ENCODE measurements at regions not wholly inside any gene's neighbourhood (a gene's known extent, or its start where the extent isn't known, plus 50 kb on each side); places are given as distances from the start of the nearest gene placed in this dataset.

DNA sequence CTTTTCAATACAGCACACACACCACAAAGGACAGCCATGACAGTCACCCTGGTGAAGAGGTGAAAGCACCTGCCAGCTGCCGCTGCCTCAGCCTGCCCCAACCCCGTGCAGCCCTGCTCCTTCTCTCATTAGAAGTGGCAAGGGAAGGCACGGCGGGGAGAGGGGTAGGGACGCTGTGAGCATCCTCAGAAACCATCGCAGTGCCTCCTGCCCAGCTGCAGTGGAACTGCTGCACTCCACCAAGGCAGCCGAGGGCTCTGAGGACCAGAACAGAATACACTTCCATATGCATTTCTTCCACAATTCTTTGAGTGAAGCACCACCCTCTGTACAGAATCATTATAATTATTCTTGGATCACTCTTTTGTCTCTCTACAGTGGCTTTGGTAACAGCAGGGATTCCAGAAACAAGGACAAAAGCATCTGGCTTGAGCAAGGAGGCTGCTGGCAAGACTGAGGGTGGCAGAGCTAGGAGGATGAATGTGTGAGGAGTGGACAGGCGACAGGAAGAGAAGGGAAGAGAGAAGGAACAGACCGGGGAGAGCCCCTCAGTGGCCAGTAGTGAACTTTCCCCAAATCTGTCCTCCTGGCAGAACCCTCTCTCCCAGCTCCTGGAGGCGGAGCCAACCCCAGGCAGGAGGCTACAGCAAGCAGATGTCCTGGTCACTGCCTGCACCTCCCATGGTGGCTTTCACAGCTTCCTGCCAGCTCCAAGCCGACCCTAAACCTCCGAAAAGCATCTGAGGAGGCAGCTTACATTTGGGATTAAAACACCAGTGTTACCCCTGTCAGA lies 73.2 kb downstream of the MTNR1A start:
- H3K4me3 ChIP-seq (replicated peaks; ENCODE audit: low read depth, low read length), result no peak overlapping the region
- TF ChIP-seq, protein P1, sequence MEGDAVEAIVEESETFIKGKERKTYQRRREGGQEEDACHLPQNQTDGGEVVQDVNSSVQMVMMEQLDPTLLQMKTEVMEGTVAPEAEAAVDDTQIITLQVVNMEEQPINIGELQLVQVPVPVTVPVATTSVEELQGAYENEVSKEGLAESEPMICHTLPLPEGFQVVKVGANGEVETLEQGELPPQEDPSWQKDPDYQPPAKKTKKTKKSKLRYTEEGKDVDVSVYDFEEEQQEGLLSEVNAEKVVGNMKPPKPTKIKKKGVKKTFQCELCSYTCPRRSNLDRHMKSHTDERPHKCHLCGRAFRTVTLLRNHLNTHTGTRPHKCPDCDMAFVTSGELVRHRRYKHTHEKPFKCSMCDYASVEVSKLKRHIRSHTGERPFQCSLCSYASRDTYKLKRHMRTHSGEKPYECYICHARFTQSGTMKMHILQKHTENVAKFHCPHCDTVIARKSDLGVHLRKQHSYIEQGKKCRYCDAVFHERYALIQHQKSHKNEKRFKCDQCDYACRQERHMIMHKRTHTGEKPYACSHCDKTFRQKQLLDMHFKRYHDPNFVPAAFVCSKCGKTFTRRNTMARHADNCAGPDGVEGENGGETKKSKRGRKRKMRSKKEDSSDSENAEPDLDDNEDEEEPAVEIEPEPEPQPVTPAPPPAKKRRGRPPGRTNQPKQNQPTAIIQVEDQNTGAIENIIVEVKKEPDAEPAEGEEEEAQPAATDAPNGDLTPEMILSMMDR (IDR thresholded peaks at IDR 0.05; ENCODE audit: low read depth, low read length, missing control alignments), result no peak
- DNase-seq (ENCODE audit: extremely low read depth, low read depth), result no peak

DNA sequence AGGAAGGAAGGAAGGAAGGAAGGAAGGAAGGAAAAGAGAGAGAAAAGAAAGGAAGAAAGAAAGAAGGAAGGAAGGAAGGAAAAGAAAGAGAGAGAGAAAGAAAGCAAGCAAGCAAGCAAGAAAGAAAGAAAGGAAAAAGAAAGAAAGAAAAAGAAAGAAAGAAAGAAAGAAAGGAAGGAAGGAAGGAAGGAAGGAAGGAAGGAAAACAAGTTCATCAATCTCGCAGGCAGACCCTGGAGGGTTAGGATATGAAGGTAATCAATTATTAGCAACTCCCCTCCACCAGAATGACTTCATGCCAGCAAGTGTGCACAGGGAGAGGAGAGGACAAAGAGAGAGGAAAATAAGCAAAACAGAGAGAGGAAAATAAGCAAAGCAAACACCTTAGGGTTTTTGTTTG lies 80.2 kb downstream of the MTNR1A start:
- DNase-seq (ENCODE audit: extremely low read depth, low read depth), result no peak
- no peak overlapping the region for H3K4me3 ChIP-seq (replicated peaks; ENCODE audit: low read depth, low read length)
- TF ChIP-seq, protein P1 (IDR thresholded peaks at IDR 0.05; ENCODE audit: low read depth, low read length, missing control alignments), result no peak

DNA sequence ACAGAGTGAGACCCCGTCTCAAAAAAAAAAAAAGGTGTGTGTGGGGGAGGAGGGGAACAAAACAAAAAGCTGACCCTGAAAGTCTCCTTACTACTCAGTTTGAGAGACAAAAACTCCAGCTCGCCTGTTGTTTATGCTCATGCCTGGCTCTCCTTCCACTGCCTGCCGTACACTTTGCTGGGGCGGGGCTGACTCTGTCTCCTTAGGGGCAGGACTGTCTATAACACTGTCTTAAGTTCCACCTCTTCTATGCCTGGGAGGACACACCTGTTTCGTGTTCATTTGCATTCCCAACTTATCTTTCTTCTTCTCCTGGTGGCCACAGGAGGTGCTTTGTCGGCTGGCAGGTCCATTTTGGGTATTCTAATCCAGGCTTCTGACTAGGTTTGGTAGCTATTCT lies 81.4 kb downstream of the MTNR1A start:
- TF ChIP-seq, protein P1 (IDR thresholded peaks at IDR 0.05; ENCODE audit: low read depth, low read length, missing control alignments), result no peak
- no peak for DNase-seq (ENCODE audit: extremely low read depth, low read depth)
- no peak overlapping the region for H3K4me3 ChIP-seq (replicated peaks; ENCODE audit: low read depth, low read length)

DNA sequence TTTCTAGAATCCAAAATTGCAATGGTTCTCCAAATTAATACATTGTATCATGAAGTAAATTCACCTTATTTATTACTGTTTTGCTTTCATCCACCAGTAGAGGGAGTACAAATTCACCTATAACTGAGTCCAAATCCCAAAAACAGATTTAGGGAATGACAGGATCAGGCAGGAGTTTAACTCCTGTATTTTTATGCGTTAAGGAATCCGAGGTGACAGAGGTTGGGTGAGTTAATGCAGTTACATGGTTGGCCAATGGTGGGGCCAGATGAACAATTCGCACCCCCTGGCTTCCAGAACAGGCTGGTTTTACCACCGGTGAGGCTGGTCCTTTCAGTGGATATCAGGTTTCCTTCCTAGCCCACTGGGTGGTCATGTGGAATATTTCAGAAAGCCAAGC lies 82.4 kb downstream of the MTNR1A start:
- H3K4me3 ChIP-seq (replicated peaks; ENCODE audit: low read depth, low read length), result no peak overlapping the region
- DNase-seq (ENCODE audit: extremely low read depth, low read depth), result peak; percentile 17
- TF ChIP-seq, protein P1 (IDR thresholded peaks at IDR 0.05; ENCODE audit: low read depth, low read length, missing control alignments), result peak; percentile 51

DNA sequence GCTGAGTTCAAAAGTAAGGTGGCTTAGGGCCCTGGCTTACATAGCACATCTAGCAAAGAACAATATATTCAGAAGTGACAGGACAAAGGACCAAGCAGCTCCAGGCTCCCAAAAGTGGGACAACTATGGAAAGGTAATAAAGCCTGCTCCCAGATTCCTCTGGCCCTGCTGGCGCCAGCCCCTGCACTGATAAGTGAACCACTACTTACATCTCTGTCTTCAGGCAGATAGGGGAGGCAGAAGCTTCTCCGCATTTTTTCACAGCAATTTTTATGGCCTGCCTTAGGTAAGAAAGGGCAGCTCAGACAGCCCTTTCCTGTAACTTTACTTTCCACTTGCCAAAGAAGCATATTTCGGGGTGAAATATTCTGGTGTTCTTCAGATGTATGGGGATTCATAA lies 83.9 kb downstream of the MTNR1A start:
- TF ChIP-seq, protein P1 (IDR thresholded peaks at IDR 0.05; ENCODE audit: low read depth, low read length, missing control alignments), result no peak
- no peak overlapping the region for H3K4me3 ChIP-seq (replicated peaks; ENCODE audit: low read depth, low read length)
- DNase-seq (ENCODE audit: extremely low read depth, low read depth), result no peak

DNA sequence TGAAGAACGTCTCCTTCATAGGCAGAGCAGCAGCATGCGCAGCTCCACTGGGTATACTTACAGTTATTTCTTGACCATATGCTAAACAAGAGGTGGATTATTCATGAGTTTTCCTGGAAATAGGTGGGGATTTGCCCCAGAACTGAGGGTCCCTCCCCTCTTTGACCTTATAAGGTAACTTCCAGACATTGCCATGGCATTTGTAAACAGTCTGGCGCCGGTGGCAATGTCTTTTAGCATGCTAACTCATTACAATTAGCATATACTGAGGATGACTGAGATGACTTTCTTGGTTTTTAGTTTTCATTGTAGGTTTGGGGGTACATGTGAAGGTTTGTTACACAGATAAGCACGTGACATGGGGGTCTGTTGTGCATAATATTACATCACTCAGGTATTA lies 97.3 kb downstream of the MTNR1A start:
- TF ChIP-seq, protein P1 (IDR thresholded peaks at IDR 0.05; ENCODE audit: low read depth, low read length, missing control alignments), result no peak
- no peak overlapping the region for H3K4me3 ChIP-seq (replicated peaks; ENCODE audit: low read depth, low read length)
- DNase-seq (ENCODE audit: extremely low read depth, low read depth), result no peak

DNA sequence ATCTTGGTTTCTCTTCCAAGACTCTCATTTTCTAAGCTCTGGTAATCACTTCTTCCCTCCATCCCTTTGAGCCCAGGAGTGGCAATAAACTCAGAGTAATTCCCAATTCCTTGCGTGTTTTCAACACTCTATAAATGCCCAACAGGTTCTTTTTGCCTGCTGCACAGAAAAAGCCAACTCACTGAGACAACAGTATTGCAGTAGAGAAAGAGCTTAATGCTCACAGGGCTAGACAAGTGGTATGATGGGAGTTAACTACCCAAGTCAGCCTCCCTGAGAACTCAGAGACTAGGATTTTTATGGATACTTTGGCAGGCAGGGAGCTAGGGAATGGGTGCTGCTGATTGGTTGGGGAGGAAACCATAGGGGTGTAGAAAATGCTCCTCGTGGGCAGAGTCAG lies 103.4 kb downstream of the MTNR1A start:
- H3K4me3 ChIP-seq (replicated peaks; ENCODE audit: low read depth, low read length), result no peak overlapping the region
- TF ChIP-seq, protein P1 (IDR thresholded peaks at IDR 0.05; ENCODE audit: low read depth, low read length, missing control alignments), result no peak
- no peak for DNase-seq (ENCODE audit: extremely low read depth, low read depth)

All from HFF-Myc (cell line).